HCT116 (cell line): ENCODE measurements at regions not wholly inside any gene's neighbourhood (a gene's known extent, or its start where the extent isn't known, plus 50 kb on each side); places are given as distances from the start of the nearest gene placed in this dataset.

ENCODE experiments used
- ATAC-seq: fragments of 200-7000 bp; cut with Tn5 transposase; 2 replicates; pipeline ENCODE4 v1.9.1; 2020; ENCODE audit warnings: mild to moderate bottlenecking, moderate library complexity
- BruUV-seq: library from RNA; stranded (reverse); fragments of 400-500 nt; replicated peaks from 2 replicates; lab custom pipeline; 2021; lab: Mats Ljungman, UMichigan
- CTCF ChIA-PET: fragments of 300-600 bp; sonication (Branson Sonifier 250); formaldehyde crosslinking; loops from one replicate; lab custom pipeline; 2021; ENCODE audit warnings: antibody characterized with exemption; lab: Charles Lee
- POLR2A ChIA-PET: fragments of 300-600, 350-600 bp; sonication (Branson Sonifier 250); formaldehyde crosslinking; loops from one replicate; lab custom pipeline; 2021; ENCODE audit warnings: antibody characterized with exemption; lab: Charles Lee
- RAD21 ChIA-PET, 2 experiments: fragments of 300-600 bp; sonication (Branson Sonifier 250); formaldehyde crosslinking; loops; one replicate each; lab custom pipeline; 2023; ENCODE audit warnings: low total read pairs in 2 of 2; ENCODE audit not compliant: uncharacterized antibody in 2 of 2, unreplicated experiment in 2 of 2, low non-redundant PET in 1 of 2; lab: Charles Lee
- DNase-seq: peaks from one replicate; pipeline ENCODE4 v3.0.0-alpha.2; 2010; ENCODE audit warnings: low read depth, low spot score
- H2AFZ ChIP-seq: fragments of 200-600 bp; shearing (Covaris generic), sonication (generic); 2 replicates; pipeline ENCODE4 v1.6.1; 2017; ENCODE audit warnings: low read depth, mixed run types, mixed read lengths, antibody characterized with exemption, low read length; ENCODE audit not compliant: poor library complexity, severe bottlenecking
- H3K27ac ChIP-seq: 2 replicates; pipeline ENCODE4 v1.5.1; 2012; ENCODE audit warnings: low read depth, low read length
- H3K27me3 ChIP-seq: fragments of 200-600 bp; sonication (generic); 2 replicates; pipeline ENCODE4 v1.6.1; 2016; ENCODE audit warnings: mixed run types, low read length, mixed read lengths; ENCODE audit not compliant: insufficient read depth
- H3K36me3 ChIP-seq, 2 experiments: fragments of 200-500 bp in 1 of 2; fragments of 200-600 bp in 1 of 2; sonication (Bioruptor generic) in 1 of 2; sonication (generic) in 1 of 2; 2 replicates each; pipeline versions ENCODE4 v1.5.1 to v1.6.1; 2014 to 2016; ENCODE audit warnings: low read length in 2 of 2, inconsistent platforms in 1 of 2, mixed read lengths in 1 of 2, mixed run types in 1 of 2; ENCODE audit not compliant: insufficient read depth in 2 of 2, control insufficient read depth in 1 of 2
- H3K4me1 ChIP-seq, 2 experiments: fragments of 200-600 bp in 1 of 2; sonication (generic) in 1 of 2; 2 replicates each; pipeline versions ENCODE4 v1.5.1 to v1.6.1; 2012 to 2017; ENCODE audit warnings: low read length in 2 of 2, inconsistent platforms in 1 of 2, mild to moderate bottlenecking in 1 of 2, mixed read lengths in 1 of 2, mixed run types in 1 of 2, moderate library complexity in 1 of 2; ENCODE audit not compliant: insufficient read depth in 2 of 2, control insufficient read depth in 1 of 2
- H3K4me2 ChIP-seq: fragments of 200-600 bp; sonication (generic); 2 replicates; pipeline ENCODE4 v1.6.1; 2017; ENCODE audit warnings: mixed run types, low read length, mixed read lengths
- H3K4me3 ChIP-seq, 2 experiments: fragments of 200-600 bp in 1 of 2; sonication (generic) in 1 of 2; replicated peaks in 1 of 2; 2 replicates each; pipeline ENCODE4 v1.5.1; 2011 to 2016; ENCODE audit warnings: low read length in 2 of 2, control low read depth in 1 of 2, low read depth in 1 of 2, mild to moderate bottlenecking in 1 of 2, mixed read lengths in 1 of 2, mixed run types in 1 of 2
- H3K79me2 ChIP-seq: fragments of 200-600 bp; sonication (generic); 2 replicates; pipeline ENCODE4 v1.6.1; 2017; ENCODE audit warnings: mild to moderate bottlenecking, mixed run types, low read length, moderate library complexity, mixed read lengths; ENCODE audit not compliant: insufficient read depth
- H3K9ac ChIP-seq: fragments of 200-600 bp; sonication (generic); 2 replicates; pipeline ENCODE4 v1.6.1; 2016; ENCODE audit warnings: low read length, mixed read lengths
- H3K9me2 ChIP-seq: fragments of 200-600 bp; sonication (generic), shearing (Covaris generic); 2 replicates; pipeline ENCODE4 v1.6.1; 2017; ENCODE audit warnings: mixed run types, mild to moderate bottlenecking, moderate library complexity; ENCODE audit not compliant: insufficient read depth
- H3K9me3 ChIP-seq, 2 experiments: fragments of 200-500 bp in 1 of 2; fragments of 200-600 bp in 1 of 2; sonication (Bioruptor generic) in 1 of 2; sonication (generic) in 1 of 2; 2 replicates each; pipeline ENCODE4 v1.6.1; 2014 to 2017; ENCODE audit warnings: low read length in 2 of 2, mixed read lengths in 2 of 2, inconsistent platforms in 1 of 2, low read depth in 1 of 2, mild to moderate bottlenecking in 1 of 2, mixed run types in 1 of 2, moderate library complexity in 1 of 2; ENCODE audit not compliant: control insufficient read depth in 1 of 2, insufficient read depth in 1 of 2
- H4K20me1 ChIP-seq: fragments of 200-600 bp; sonication (generic), shearing (Covaris generic); 2 replicates; pipeline ENCODE4 v1.6.1; 2017; ENCODE audit warnings: mixed run types, mild to moderate bottlenecking, moderate library complexity; ENCODE audit not compliant: insufficient read depth
- CBX3 ChIP-seq: IDR thresholded peaks from 2 replicates; pipeline ENCODE4 v1.6.1; 2012; ENCODE audit warnings: low read depth
- CEBPB ChIP-seq: IDR thresholded peaks from 2 replicates; pipeline ENCODE4 v1.6.1; 2012; ENCODE audit warnings: low read depth
- CTCF ChIP-seq, 3 experiments: fragments of 200-600 bp in 1 of 3; sonication (generic) in 1 of 3; IDR thresholded peaks in 2 of 3; conservative IDR thresholded peaks in 1 of 3; 2 replicates each; pipeline ENCODE4 v1.5.1; 2012 to 2017; ENCODE audit warnings: low read depth in 2 of 3, low read length in 2 of 3, antibody characterized with exemption in 1 of 3, borderline replicate concordance in 1 of 3, control low read depth in 1 of 3, mild to moderate bottlenecking in 1 of 3, mixed read lengths in 1 of 3, mixed run types in 1 of 3, moderate library complexity in 1 of 3; ENCODE audit not compliant: insufficient read depth in 1 of 3
- EGR1 ChIP-seq: IDR thresholded peaks from 2 replicates; pipeline ENCODE4 v1.6.1; 2012; ENCODE audit warnings: low read depth
- EZH2 ChIP-seq: fragments of 200-600 bp; sonication (generic); IDR thresholded peaks from 2 replicates; pipeline ENCODE4 v1.6.1; 2017; ENCODE audit warnings: antibody characterized with exemption, mixed run types
- EZH2phosphoT487 ChIP-seq: fragments of 200-600 bp; IDR thresholded peaks from 2 replicates; pipeline ENCODE4 v1.6.1; 2018; ENCODE audit warnings: antibody characterized with exemption, borderline replicate concordance
- FOSL1 ChIP-seq: IDR thresholded peaks from 2 replicates; pipeline ENCODE4 v1.6.1; 2012; ENCODE audit warnings: low read depth
- MAX ChIP-seq: IDR thresholded peaks from 2 replicates; pipeline ENCODE4 v1.6.1; 2012
- POLR2A ChIP-seq: IDR thresholded peaks from 2 replicates; pipeline ENCODE4 v1.7.0; 2011; ENCODE audit warnings: borderline replicate concordance; ENCODE audit not compliant: insufficient read depth, insufficient read length; ENCODE audit errors: extremely low read depth
- POLR2AphosphoS5 ChIP-seq: IDR thresholded peaks from 2 replicates; pipeline ENCODE4 v1.6.1; 2011; ENCODE audit warnings: mild to moderate bottlenecking, low read depth, low read length, moderate library complexity
- RAD21 ChIP-seq: IDR thresholded peaks from 2 replicates; pipeline ENCODE4 v1.6.1; 2012; ENCODE audit warnings: low read depth, mild to moderate bottlenecking
- REST ChIP-seq: IDR thresholded peaks from 2 replicates; pipeline ENCODE4 v1.6.1; 2012; ENCODE audit warnings: low read depth
- SRF ChIP-seq: IDR thresholded peaks from 2 replicates; pipeline ENCODE4 v1.6.1; 2012; ENCODE audit warnings: low read depth
- TCF7L2 ChIP-seq: IDR thresholded peaks from 2 replicates; pipeline ENCODE4 v1.7.0; 2011; ENCODE audit warnings: borderline replicate concordance, inconsistent platforms; ENCODE audit not compliant: insufficient read depth, insufficient read length; ENCODE audit errors: extremely low read depth
- YY1 ChIP-seq: IDR thresholded peaks from 2 replicates; pipeline ENCODE4 v1.6.1; 2011; ENCODE audit warnings: low read length, low read depth, moderate library complexity, mild to moderate bottlenecking; ENCODE audit not compliant: insufficient replicate concordance; ENCODE audit errors: extremely low read depth
- ZBTB33 ChIP-seq: IDR thresholded peaks from 2 replicates; pipeline ENCODE4 v1.6.1; 2011; ENCODE audit warnings: mild to moderate bottlenecking, low read length, moderate library complexity; ENCODE audit not compliant: insufficient replicate concordance; ENCODE audit errors: extremely low read depth
- ZNF274 ChIP-seq: fragments of 200-500 bp; sonication (Bioruptor generic); IDR thresholded peaks from 2 replicates; pipeline ENCODE4 v1.6.1; 2014; ENCODE audit warnings: mild to moderate bottlenecking, low read depth, low read length, inconsistent platforms
- intact Hi-C: fragments of 100-400 bp; cut with micrococcal nuclease; formaldehyde crosslinking; loops from 2 replicates; pipeline ENCODE4 v1.10.0; 2022
- TF ChIP-seq, protein P1 (sequence below): IDR thresholded peaks from 2 replicates; pipeline ENCODE4 v1.6.1; 2012

DNA sequence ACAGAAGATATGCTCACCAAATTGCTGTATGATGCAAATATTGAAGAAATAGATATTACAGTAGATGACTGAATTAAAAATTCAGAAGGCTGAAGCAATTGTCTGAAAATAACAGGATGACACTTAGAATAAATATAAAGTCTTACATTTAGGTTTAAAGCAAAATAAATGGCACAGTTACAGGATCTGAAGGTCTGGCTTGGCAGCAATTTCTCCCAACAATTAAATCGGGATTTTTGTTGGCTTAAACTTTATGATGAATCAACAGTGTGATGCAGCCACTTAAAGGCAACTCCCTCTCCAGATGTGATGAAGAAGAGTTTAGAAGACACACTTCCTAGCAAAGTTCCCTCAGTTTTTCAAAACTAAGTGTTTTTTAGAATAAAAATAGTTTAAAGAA is 80.5 kb downstream of the NREP start:
- no TSS peak for BruUV-seq
- Histone ChIP-seq H3K9ac (no peak overlapping the region), H3K9me3 (no peaks in the 10 kb centered on the region), H2AFZ (no peak overlapping the region), H4K20me1 (no peaks in the 10 kb centered on the region), H3K36me3 (no peaks in the 10 kb centered on the region), H3K4me1 (peaks cover 11 to 15% of the 10 kb centered on the region in 2 experiments; a peak in 3 of 4 replicates), H3K27ac (no peak overlapping the region), H3K4me3 (no peak overlapping the region), H3K9me2 (no peaks in the 10 kb centered on the region), H3K79me2 (no peaks in the 10 kb centered on the region), H3K27me3 (no peaks in the 10 kb centered on the region), H3K4me2 (no peak overlapping the region)
- no peak for DNase-seq
- POLR2A ChIA-PET = no interaction called here
- CTCF ChIA-PET = no interaction called here
- RAD21 ChIA-PET = no interaction called here
- no peak for TF ChIP-seq ZBTB33
- no peak for TF ChIP-seq POLR2A
- no peak for TF ChIP-seq CEBPB
- TF ChIP-seq, protein P1, sequence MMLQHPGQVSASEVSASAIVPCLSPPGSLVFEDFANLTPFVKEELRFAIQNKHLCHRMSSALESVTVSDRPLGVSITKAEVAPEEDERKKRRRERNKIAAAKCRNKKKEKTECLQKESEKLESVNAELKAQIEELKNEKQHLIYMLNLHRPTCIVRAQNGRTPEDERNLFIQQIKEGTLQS = no peak
- TF ChIP-seq REST = no peak
- no peak for TF ChIP-seq RAD21
- no peak for TF ChIP-seq EZH2phosphoT487
- no peak for TF ChIP-seq SRF
- no peak for TF ChIP-seq YY1
- no peak for TF ChIP-seq CBX3
- TF ChIP-seq CTCF (IDR thresholded peaks at IDR 0.05 in 2 of 3, conservative IDR thresholded peaks at IDR 0.05 in 1 of 3; ENCODE audit: borderline replicate concordance in 1 of 3, insufficient read depth in 1 of 3, low read depth in 2 of 3, low read length in 2 of 3) = no peak
- TF ChIP-seq TCF7L2 = no peak
- no peak for TF ChIP-seq ZNF274
- no peak for TF ChIP-seq MAX
- no peak for TF ChIP-seq EGR1
- no peak for TF ChIP-seq POLR2AphosphoS5
- no peak for TF ChIP-seq FOSL1
- no peak for TF ChIP-seq EZH2
- intact Hi-C loops = no loop called here
- no peak for ATAC-seq
